Mammary epithelial cell (primary cell): ENCODE measurements at regions not wholly inside any gene's neighbourhood (a gene's known extent, or its start where the extent isn't known, plus 50 kb on each side); places are given as distances from the start of the nearest gene placed in this dataset.

Source experiments
- CTCF ChIP-seq, 2 donors: IDR thresholded peaks in 1 of 2; conservative IDR thresholded peaks in 1 of 2; 2 replicates each; pipeline ENCODE4 v1.5.1; 2011 to 2012; ENCODE audit warnings: inconsistent platforms in 2 of 2, low read length in 2 of 2, mild to moderate bottlenecking in 2 of 2, control low read depth in 1 of 2, low read depth in 1 of 2; ENCODE audit not compliant: insufficient read depth in 1 of 2; ENCODE audit errors: extremely low read depth in 1 of 2
- EZH2 ChIP-seq: IDR thresholded peaks from 2 replicates; pipeline ENCODE4 v1.6.1; 2012; ENCODE audit warnings: low read length, inconsistent platforms, borderline replicate concordance

- TF ChIP-seq CTCF (conservative IDR thresholded peaks at IDR 0.05 in 1 of 2, IDR thresholded peaks at IDR 0.05 in 1 of 2; ENCODE audit: extremely low read depth in 1 of 2, insufficient read depth in 1 of 2, low read depth in 1 of 2, low read length in 2 of 2) (no peak), EZH2 (no peak)
Measured at GRCh38 chr4:85107553-85107952, 141.1 kb upstream of the WDFY3 start.
